Testis (tissue), 2 donors: ENCODE measurements at regions not wholly inside any gene's neighbourhood (a gene's known extent, or its start where the extent isn't known, plus 50 kb on each side); places are given as distances from the start of the nearest gene placed in this dataset.

Experiments used
- DNase-seq: peaks from one replicate; pipeline ENCODE4 v3.0.0-alpha.2; 2019
- H3K27ac ChIP-seq, 2 donors: fragments of 200-600 bp; sonication (generic); one replicate each; pipeline ENCODE4 v1.5.1; 2019
- H3K27me3 ChIP-seq: fragments of 200-600 bp; sonication (generic); one replicate; pipeline ENCODE4 v1.5.1; 2019
- H3K36me3 ChIP-seq: fragments of 200-600 bp; sonication (generic); one replicate; pipeline ENCODE4 v1.5.1; 2017; ENCODE audit warnings: low read depth; ENCODE audit errors: missing control alignments
- H3K4me1 ChIP-seq: fragments of 200-600 bp; sonication (generic); one replicate; pipeline ENCODE4 v1.5.1; 2019
- H3K4me3 ChIP-seq, 2 donors: fragments of 200-600 bp; sonication (generic); one replicate each; pipeline ENCODE4 v1.5.1; 2017 to 2019
- H3K9me3 ChIP-seq: fragments of 200-600 bp; sonication (generic); one replicate; pipeline ENCODE4 v1.5.1; 2017
- CTCF ChIP-seq, 3 experiments: fragments of 450-650 bp in 2 of 3; fragments of 200-600 bp in 1 of 3; sonication (generic) in 1 of 3; IDR thresholded peaks; one replicate each; pipeline ENCODE4 v1.5.1; 2016 to 2019; ENCODE audit warnings: antibody characterized with exemption in 3 of 3, mild to moderate bottlenecking in 2 of 3, moderate library complexity in 1 of 3
- POLR2A ChIP-seq: fragments of 450-650 bp; IDR thresholded peaks from one replicate; pipeline ENCODE4 v1.6.1; 2017; ENCODE audit warnings: antibody characterized with exemption, mild to moderate bottlenecking, moderate library complexity
- WGBS, 2 donors: methylation state at CpG; one replicate each; pipeline ENCODE4 v1.1.5; 2018; 5-methylcytosine and 5-hydroxymethylcytosine counted together
- intact Hi-C: fragments of 100-400 bp; cut with DNase I; formaldehyde crosslinking; loops from one replicate; pipeline ENCODE4 v1.15.1; 2023; ENCODE audit warnings: low total_unique reads

- no peaks in the 10 kb centered on the region for H3K9me3 ChIP-seq
- no peak overlapping the region for H3K27ac ChIP-seq
- H3K4me3 ChIP-seq: no peak overlapping the region
- 88 to 95% methylated on average over 5 of the region's 5 CpGs for WGBS, 2 donors
- H3K36me3 ChIP-seq: no peaks in the 10 kb centered on the region
- DNase-seq: no peak
- intact Hi-C loops: no loop called here
- no peaks in the 10 kb centered on the region for H3K27me3 ChIP-seq
- no peaks in the 10 kb centered on the region for H3K4me1 ChIP-seq
- TF ChIP-seq POLR2A (no peak), CTCF (IDR thresholded peaks at IDR 0.05) (no peak)
Measured at GRCh38 chr1:87250336-87250735, 78.3 kb upstream of the LMO4 start.

GRCh38 chr1:87252406-87252805 is 76.3 kb upstream of the LMO4 start:
- H3K27ac ChIP-seq: no peak overlapping the region
- TF ChIP-seq POLR2A (no peak), CTCF (IDR thresholded peaks at IDR 0.05) (no peak)
- 77 to 80% methylated on average over 2 of the region's 2 CpGs for WGBS, 2 donors
- intact Hi-C loops: no loop called here
- H3K4me1 ChIP-seq: no peaks in the 10 kb centered on the region
- no peak overlapping the region for H3K4me3 ChIP-seq
- H3K9me3 ChIP-seq: no peaks in the 10 kb centered on the region
- H3K27me3 ChIP-seq: no peaks in the 10 kb centered on the region
- H3K36me3 ChIP-seq: no peaks in the 10 kb centered on the region
- DNase-seq: no peak

DNA sequence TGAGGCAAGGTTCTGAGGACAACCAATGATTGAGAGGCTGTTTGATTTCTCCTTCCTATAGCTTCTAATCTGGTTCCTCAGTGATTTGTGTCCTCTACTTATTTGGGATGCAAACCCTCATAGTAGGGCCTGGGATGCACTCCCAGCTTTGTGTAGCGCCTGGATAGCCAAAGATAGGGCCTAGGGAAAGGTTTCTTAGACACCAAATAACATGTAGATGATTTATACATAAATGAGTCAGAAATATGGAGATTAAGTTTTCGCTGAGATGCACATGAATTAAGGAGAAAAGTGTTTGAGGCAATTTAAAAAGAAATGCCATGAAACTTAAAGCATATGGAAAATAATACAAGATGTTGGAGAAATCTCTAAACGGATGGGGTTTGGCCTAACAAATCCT is 66.0 kb upstream of the LMO4 start:
- H3K9me3 ChIP-seq: no peaks in the 10 kb centered on the region
- TF ChIP-seq CTCF (IDR thresholded peaks at IDR 0.05) (no peak), POLR2A (no peak)
- intact Hi-C loops: no loop called here
- H3K27ac ChIP-seq: no peak overlapping the region
- no peaks in the 10 kb centered on the region for H3K4me1 ChIP-seq
- no peak overlapping the region for H3K4me3 ChIP-seq
- WGBS, 2 donors: 90 to 92% methylated on average over 3 of the region's 3 CpGs
- H3K27me3 ChIP-seq: no peaks in the 10 kb centered on the region
- DNase-seq: no peak
- no peaks in the 10 kb centered on the region for H3K36me3 ChIP-seq

DNA sequence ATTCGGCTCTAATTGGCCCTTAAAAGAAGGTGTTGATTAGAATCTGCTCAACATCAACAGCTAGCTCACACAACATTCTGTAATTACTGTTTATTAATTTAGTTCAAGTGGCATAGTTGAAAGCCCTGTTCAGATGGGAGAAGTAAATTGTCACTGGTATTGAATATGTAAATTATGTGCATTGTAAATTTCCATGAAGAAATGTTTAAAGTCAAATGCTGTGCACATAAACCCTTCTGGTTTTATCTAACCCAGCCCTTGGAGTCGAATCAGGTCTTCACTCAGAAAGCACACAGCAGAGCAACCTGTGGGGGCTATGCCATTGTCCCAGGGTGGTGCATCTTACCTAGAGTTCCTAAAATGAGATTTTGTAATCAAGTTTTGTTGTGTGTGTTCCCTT is 65.4 kb upstream of the LMO4 start:
- DNase-seq: no peak
- TF ChIP-seq CTCF (IDR thresholded peaks at IDR 0.05): no peak
- H3K27ac ChIP-seq: no peak overlapping the region
- H3K27me3 ChIP-seq: no peaks in the 10 kb centered on the region
- H3K4me1 ChIP-seq: no peaks in the 10 kb centered on the region
- 88 to 95% methylated on average over 2 of the region's 2 CpGs for WGBS, 2 donors
- H3K4me3 ChIP-seq: no peak overlapping the region
- intact Hi-C loops: no loop called here
- H3K9me3 ChIP-seq: no peaks in the 10 kb centered on the region
- H3K36me3 ChIP-seq: no peaks in the 10 kb centered on the region

DNA sequence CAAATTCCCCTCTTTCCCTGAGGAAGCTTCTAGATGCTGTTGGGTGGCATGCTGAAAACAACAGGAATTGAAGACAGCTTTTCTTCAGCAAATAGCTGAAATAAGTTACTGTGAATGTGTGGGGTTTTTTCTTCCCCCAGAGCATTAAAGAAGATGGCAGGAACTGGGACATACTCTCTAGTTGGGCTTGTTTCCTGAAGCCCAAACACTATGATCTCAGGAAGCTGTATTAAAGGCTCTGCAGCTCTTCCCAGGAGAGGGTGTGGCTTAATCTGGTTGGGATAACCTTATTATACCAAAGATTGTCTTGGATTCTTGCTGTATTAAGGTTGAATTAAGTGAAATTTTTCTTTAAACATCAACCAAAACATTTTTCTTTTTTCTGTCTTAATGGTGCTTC is 64.9 kb upstream of the LMO4 start:
- H3K4me3 ChIP-seq: no peak overlapping the region
- no peak for TF ChIP-seq POLR2A
- no peak for TF ChIP-seq CTCF (IDR thresholded peaks at IDR 0.05)
- intact Hi-C loops: no loop called here

More for the DNA sequence above, 64.9 kb upstream of the LMO4 start:
- Histone ChIP-seq H3K36me3 (no peaks in the 10 kb centered on the region), H3K27ac (no peak overlapping the region), H3K9me3 (no peaks in the 10 kb centered on the region), H3K4me1 (no peaks in the 10 kb centered on the region), H3K27me3 (no peaks in the 10 kb centered on the region)
- DNase-seq: no peak
